Transverse colon (tissue), 4 donors: ENCODE measurements at regions not wholly inside any gene's neighbourhood (a gene's known extent, or its start where the extent isn't known, plus 50 kb on each side); places are given as distances from the start of the nearest gene placed in this dataset.

Source experiments
- DNase-seq: peaks from one replicate; pipeline ENCODE4 v3.0.0-alpha.2; 2019
- H3K27ac ChIP-seq, 4 donors: fragments of 200-600 bp; sonication (generic); 2 replicates each; pipeline ENCODE4 v1.5.1; 2016 to 2018; ENCODE audit warnings: inconsistent platforms in 4 of 4
- H3K27me3 ChIP-seq: fragments of 200-600 bp; sonication (generic); 2 replicates; pipeline ENCODE4 v1.5.1; 2017; ENCODE audit warnings: inconsistent platforms
- H3K36me3 ChIP-seq, 4 donors: fragments of 200-600 bp; sonication (generic); 2 replicates each; pipeline ENCODE4 v1.5.1; 2017 to 2019; ENCODE audit warnings: inconsistent platforms in 4 of 4
- H3K4me1 ChIP-seq, 4 donors: fragments of 200-600 bp; sonication (generic); 2 replicates each; pipeline ENCODE4 v1.5.1; 2017 to 2020; ENCODE audit warnings: inconsistent platforms in 4 of 4
- H3K4me3 ChIP-seq, 4 donors: fragments of 200-600 bp; sonication (generic); 1 replicate in 1 of 4; 2 replicates in 3 of 4; pipeline versions ENCODE4 v1.5.1 to v1.6.1; 2017 to 2019; ENCODE audit warnings: inconsistent platforms in 4 of 4
- H3K9me3 ChIP-seq, 2 donors: fragments of 200-600 bp; sonication (generic); 2 replicates each; pipeline ENCODE4 v1.5.1; 2017 to 2019; ENCODE audit warnings: inconsistent platforms in 2 of 2
- EP300 ChIP-seq: sonication (generic); formaldehyde crosslinking; IDR thresholded peaks from one replicate; pipeline ENCODE4 v1.6.1; 2017; ENCODE audit warnings: antibody characterized with exemption, low read depth
- POLR2A ChIP-seq: fragments of 450-650 bp; IDR thresholded peaks from one replicate; pipeline ENCODE4 v1.6.1; 2016; ENCODE audit warnings: antibody characterized with exemption, mild to moderate bottlenecking, moderate library complexity
- POLR2AphosphoS5 ChIP-seq, 3 donors: sonication (generic); formaldehyde crosslinking; IDR thresholded peaks; one replicate each; pipeline ENCODE4 v1.6.1; 2016; ENCODE audit warnings: antibody characterized with exemption in 3 of 3
- WGBS, 2 donors: methylation state at CpG; one replicate each; pipeline ENCODE4 v1.1.5; 2018; ENCODE audit warnings: low coverage in 1 of 2; 5-methylcytosine and 5-hydroxymethylcytosine counted together
- in situ Hi-C, 4 donors: fragments of 200-750 bp; cut with MboI; loops; one replicate each; pipeline versions ENCODE4 v1.15.0 to v1.15.1; 2017; ENCODE audit warnings: low sequenced_read_pairs in 3 of 4, low pct_ligation_motif_present in 1 of 4, low pct_unique_long_range_greater_than_20kb in 1 of 4
- intact Hi-C: fragments of 100-400 bp; cut with DNase I; formaldehyde crosslinking; loops from one replicate; pipeline ENCODE4 v1.15.1; 2023; ENCODE audit warnings: low total_unique reads
- TF ChIP-seq, protein P1 (sequence below), 5 experiments: fragments of 200-600 bp in 3 of 5; fragments of 450-650 bp in 2 of 5; sonication (generic) in 3 of 5; IDR thresholded peaks; 1 replicate in 2 of 5; 2 replicates in 3 of 5; pipeline ENCODE4 v1.5.1; 2016 to 2017; ENCODE audit warnings: antibody characterized with exemption in 5 of 5, inconsistent platforms in 3 of 5, mild to moderate bottlenecking in 2 of 5, moderate library complexity in 1 of 5

DNA sequence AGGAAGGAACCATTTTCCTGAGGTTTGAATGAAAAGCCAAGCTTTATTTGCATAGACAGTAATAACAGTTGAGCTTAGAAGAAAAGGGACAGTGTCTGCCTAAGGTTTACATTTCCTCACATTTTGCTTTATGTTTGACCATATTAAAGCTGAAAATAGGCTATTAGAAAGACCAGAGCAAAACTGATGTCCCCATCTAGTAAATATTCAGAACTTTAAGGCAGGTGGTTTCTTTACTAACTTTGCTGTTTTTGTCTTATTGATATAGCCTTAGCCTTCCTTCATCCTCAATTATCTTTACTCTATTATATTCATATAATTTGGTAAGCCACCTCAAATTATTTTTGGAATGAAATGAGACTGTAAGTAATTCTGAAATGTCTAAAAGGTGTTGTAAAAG lies 53.6 kb upstream of the LAPTM5 start:
- DNase-seq, result no peak
- Histone ChIP-seq H3K9me3 (no peaks in the 10 kb centered on the region), H3K4me3 (no peak overlapping the region), H3K36me3 (no peaks in the 10 kb centered on the region), H3K27me3 (peaks cover 22% of the 10 kb centered on the region), H3K4me1 (peaks cover 16 to 33% (median 20%) of the 10 kb centered on the region in 4 donors), H3K27ac (peak overlapping the region in 3 of 4 donors; percentile 77 to 83 (median 80))
- no peak for TF ChIP-seq POLR2AphosphoS5 (IDR thresholded peaks at IDR 0.05)
- TF ChIP-seq POLR2A, result no peak
- TF ChIP-seq, protein P1, sequence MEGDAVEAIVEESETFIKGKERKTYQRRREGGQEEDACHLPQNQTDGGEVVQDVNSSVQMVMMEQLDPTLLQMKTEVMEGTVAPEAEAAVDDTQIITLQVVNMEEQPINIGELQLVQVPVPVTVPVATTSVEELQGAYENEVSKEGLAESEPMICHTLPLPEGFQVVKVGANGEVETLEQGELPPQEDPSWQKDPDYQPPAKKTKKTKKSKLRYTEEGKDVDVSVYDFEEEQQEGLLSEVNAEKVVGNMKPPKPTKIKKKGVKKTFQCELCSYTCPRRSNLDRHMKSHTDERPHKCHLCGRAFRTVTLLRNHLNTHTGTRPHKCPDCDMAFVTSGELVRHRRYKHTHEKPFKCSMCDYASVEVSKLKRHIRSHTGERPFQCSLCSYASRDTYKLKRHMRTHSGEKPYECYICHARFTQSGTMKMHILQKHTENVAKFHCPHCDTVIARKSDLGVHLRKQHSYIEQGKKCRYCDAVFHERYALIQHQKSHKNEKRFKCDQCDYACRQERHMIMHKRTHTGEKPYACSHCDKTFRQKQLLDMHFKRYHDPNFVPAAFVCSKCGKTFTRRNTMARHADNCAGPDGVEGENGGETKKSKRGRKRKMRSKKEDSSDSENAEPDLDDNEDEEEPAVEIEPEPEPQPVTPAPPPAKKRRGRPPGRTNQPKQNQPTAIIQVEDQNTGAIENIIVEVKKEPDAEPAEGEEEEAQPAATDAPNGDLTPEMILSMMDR (IDR thresholded peaks at IDR 0.05), result no peak
- no peak for TF ChIP-seq EP300
- in situ Hi-C loops (no loop called here), intact Hi-C loops (no loop called here)

DNA sequence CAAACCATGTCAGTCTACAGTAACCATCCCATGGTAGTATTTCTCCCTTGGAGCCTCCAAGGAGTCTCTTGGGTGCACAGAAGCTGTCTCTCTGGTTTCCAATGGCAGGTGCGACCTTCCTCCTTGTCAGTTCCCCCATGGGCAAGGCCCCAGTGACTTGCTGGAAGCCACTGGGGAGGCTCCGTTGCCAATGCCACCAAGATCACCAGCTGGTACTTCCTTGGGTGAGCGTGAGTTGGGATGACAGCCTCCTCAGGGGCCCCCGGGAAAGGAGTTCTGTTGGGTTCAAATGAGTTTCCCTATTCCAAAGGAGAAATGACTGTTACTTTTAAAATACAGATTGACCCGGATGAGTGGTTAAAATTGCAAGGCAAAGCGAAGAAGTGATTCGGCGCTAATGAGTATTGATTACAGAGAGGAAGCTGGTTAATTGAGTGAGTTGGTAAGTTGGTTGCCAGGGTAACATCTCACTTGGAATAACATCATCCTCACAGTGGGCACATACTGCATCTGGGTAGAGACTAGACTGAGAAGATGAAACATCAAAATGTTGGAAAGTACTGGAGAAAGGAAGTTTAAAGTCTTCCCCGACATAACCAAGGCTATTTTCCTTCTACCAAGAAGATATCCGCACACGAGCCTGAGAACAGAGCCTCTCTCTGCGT lies 53.0 kb upstream of the LAPTM5 start:
- Histone ChIP-seq H3K4me3 (no peak overlapping the region), H3K9me3 (no peaks in the 10 kb centered on the region), H3K4me1 (peaks cover 12 to 27% (median 20%) of the 10 kb centered on the region in 4 donors), H3K27ac (peak overlapping the region; percentile 66 to 83 (median 78)), H3K36me3 (no peaks in the 10 kb centered on the region), H3K27me3 (peaks cover 19% of the 10 kb centered on the region)
- in situ Hi-C loops (no loop called here), intact Hi-C loops (no loop called here)
- DNase-seq, result no peak
- 76 to 80% methylated on average over 8 to 12 of the region's 12 CpGs for WGBS, 2 donors
- TF ChIP-seq EP300, result no peak

DNA sequence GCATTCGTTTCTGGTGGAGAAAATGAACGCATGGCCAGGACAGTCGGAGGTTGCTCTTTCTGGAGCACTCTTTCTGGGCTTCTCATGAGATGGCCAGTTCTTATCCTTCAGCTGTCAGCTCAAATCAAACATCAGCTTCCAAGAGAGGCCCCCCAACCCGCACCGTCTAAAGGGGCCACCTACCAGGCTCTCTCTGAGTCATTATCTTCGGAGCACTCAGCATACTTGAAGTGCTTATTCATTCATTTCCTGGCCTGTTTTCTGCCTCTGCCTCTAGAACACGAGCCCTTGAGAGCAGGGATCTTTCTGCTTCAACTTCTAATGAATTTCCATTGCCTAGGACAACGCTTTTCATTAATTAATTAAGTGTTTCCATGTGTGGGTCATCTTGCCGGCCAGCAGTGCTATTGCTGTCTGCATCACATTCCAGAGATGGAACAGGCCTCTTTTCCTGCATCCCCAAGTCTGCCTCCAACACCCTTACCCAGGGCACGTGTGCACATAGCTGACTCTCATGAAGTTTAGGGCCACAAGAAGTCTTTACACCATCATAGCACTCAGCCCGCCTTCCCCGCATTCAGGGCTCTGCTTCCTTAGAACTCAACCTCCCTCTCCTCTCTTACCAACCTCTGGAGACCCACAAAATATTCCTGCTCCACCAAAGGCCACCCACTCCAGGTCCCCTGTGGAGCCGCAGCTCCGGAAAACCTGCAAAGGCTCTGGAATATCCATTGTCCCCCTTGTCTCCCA lies 52.1 kb upstream of the LAPTM5 start:
- Histone ChIP-seq H3K27ac (peak overlapping the region; percentile 66 to 83 (median 78)), H3K4me3 (no peak overlapping the region), H3K27me3 (peaks cover 19% of the 10 kb centered on the region), H3K4me1 (peaks cover 12 to 27% (median 20%) of the 10 kb centered on the region in 4 donors), H3K9me3 (no peaks in the 10 kb centered on the region), H3K36me3 (no peaks in the 10 kb centered on the region)
- TF ChIP-seq EP300, result no peak
- no peak for TF ChIP-seq POLR2AphosphoS5 (IDR thresholded peaks at IDR 0.05)
- no peak for TF ChIP-seq POLR2A
- TF ChIP-seq, protein P1 (IDR thresholded peaks at IDR 0.05), result no peak
- in situ Hi-C loops, result no loop called here
- WGBS, 2 donors, result 39 to 60% methylated on average over 9 to 14 of the region's 14 CpGs
- intact Hi-C loops, result no loop called here
- DNase-seq, result no peak

DNA sequence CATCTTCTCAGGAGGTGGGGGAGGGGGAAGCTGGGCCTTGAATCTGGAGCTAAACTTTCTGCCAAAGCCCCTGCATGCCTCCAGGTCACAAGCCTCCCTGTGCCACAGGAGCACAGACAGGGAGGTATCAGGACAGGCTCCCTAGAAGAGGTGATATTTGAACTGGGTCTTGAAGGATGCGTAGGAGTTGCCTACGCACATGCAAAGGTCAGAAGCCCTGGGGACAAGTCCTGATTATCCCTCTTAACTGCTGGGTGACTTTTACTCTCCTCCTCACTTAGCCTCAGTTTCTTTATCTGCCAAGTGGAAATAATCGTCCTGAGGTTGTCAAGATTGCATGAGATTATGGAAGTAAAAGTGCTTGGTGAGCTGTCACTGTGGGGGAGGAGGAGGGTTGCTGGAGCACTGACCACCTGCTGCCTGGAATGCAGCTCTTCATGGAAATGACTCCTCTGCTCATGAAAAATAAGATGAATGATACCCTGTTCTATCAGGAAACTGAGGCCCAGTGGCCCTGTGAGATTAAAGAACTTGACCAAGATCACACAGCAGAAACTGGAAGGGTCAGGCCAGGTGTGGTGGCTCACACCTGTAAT lies 50.6 kb upstream of the LAPTM5 start:
- 79% methylated on average over 3 of the region's 3 CpGs; no CpG with 5 or more reads in 1 of the 2 donors for WGBS, 2 donors
- H3K4me3 ChIP-seq, result no peak overlapping the region
- H3K9me3 ChIP-seq, result no peaks in the 10 kb centered on the region
- TF ChIP-seq POLR2AphosphoS5 (IDR thresholded peaks at IDR 0.05) (no peak), EP300 (no peak), POLR2A (no peak)
- TF ChIP-seq, protein P1 (IDR thresholded peaks at IDR 0.05), result no peak
- intact Hi-C loops (no loop called here), in situ Hi-C loops (no loop called here)
- DNase-seq, result no peak
- H3K4me1 ChIP-seq, result peaks cover 12 to 27% (median 20%) of the 10 kb centered on the region in 4 donors
- H3K36me3 ChIP-seq, result no peaks in the 10 kb centered on the region
- H3K27me3 ChIP-seq, result peaks cover 19% of the 10 kb centered on the region
- peak overlapping the region; percentile 66 to 83 (median 78) for H3K27ac ChIP-seq
